Endothelial cell of umbilical vein (primary cell): ENCODE measurements at regions not wholly inside any gene's neighbourhood (a gene's known extent, or its start where the extent isn't known, plus 50 kb on each side); places are given as distances from the start of the nearest gene placed in this dataset.

Source experiments
- BruUV-seq: library from RNA; stranded (reverse); fragments of 400-500 nt; replicated peaks from 2 replicates; lab custom pipeline; 2021; lab: Mats Ljungman, UMichigan
- CTCF ChIA-PET: fragments of 300-600, 350-600 bp; sonication (Branson Sonifier 250); formaldehyde crosslinking; loops from one replicate; lab custom pipeline; 2021; ENCODE audit warnings: antibody characterized with exemption, inconsistent platforms; lab: Charles Lee
- POLR2A ChIA-PET: fragments of 300-600, 350-600 bp; sonication (Branson Sonifier 250); formaldehyde crosslinking; loops from one replicate; lab custom pipeline; 2021; ENCODE audit warnings: antibody characterized with exemption, inconsistent platforms; lab: Charles Lee
- DNase-seq: peaks from one replicate; pipeline ENCODE4 v3.0.0-alpha.2; 2011; ENCODE audit warnings: low read depth, low spot score
- FAIRE-seq: peaks from 2 replicates; lab custom pipeline; 2011; peaks lifted over from hg19 to GRCh38; lab: Jason Lieb, UNC
- H2AFZ ChIP-seq: 2 replicates; pipeline ENCODE4 v1.6.0; 2012; ENCODE audit warnings: low read depth, low read length, control low read depth, inconsistent platforms
- H3K27ac ChIP-seq: 2 replicates; pipeline ENCODE4 v1.5.1; 2011; ENCODE audit warnings: low read depth, mild to moderate bottlenecking, control low read depth, low read length, moderate library complexity; ENCODE audit not compliant: insufficient read depth
- H3K27me3 ChIP-seq, 2 experiments: 2 replicates each; pipeline versions ENCODE4 v1.6.0 to v1.6.1; 2011; ENCODE audit warnings: low read length in 2 of 2, mixed read lengths in 1 of 2; ENCODE audit not compliant: control insufficient read depth in 2 of 2, insufficient read depth in 2 of 2
- H3K36me3 ChIP-seq, 2 experiments: 2 replicates in 1 of 2; 3 replicates in 1 of 2; pipeline ENCODE4 v1.5.1; 2011; ENCODE audit warnings: low read length in 2 of 2, mild to moderate bottlenecking in 1 of 2, moderate library complexity in 1 of 2; ENCODE audit not compliant: control insufficient read depth in 2 of 2, insufficient read depth in 2 of 2; ENCODE audit errors: extremely low read depth in 1 of 2
- H3K4me1 ChIP-seq: 3 replicates; pipeline ENCODE4 v1.5.1; 2011; ENCODE audit warnings: mild to moderate bottlenecking, low read length; ENCODE audit not compliant: control insufficient read depth, insufficient read depth; ENCODE audit errors: extremely low read depth
- H3K4me2 ChIP-seq: 2 replicates; pipeline ENCODE4 v1.6.1; 2011; ENCODE audit warnings: low read length, control low read depth, mixed read lengths; ENCODE audit not compliant: insufficient read depth
- H3K4me3 ChIP-seq, 3 experiments: fragments of 200-600 bp in 1 of 3; sonication (generic), shearing (Covaris generic) in 1 of 3; replicated peaks in 1 of 3; 2 replicates each; pipeline ENCODE4 v1.5.1; 2011 to 2016; ENCODE audit warnings: control low read depth in 3 of 3, low read length in 3 of 3, mild to moderate bottlenecking in 2 of 3, inconsistent platforms in 1 of 3, low read depth in 1 of 3, moderate library complexity in 1 of 3; ENCODE audit not compliant: insufficient read depth in 1 of 3
- H3K79me2 ChIP-seq: 2 replicates; pipeline ENCODE4 v1.6.0; 2012; ENCODE audit warnings: low read length, inconsistent platforms; ENCODE audit not compliant: control insufficient read depth, insufficient read depth
- H3K9ac ChIP-seq: replicated peaks from 2 replicates; pipeline ENCODE3; 2011; ENCODE audit warnings: low read length, control low read depth; ENCODE audit not compliant: insufficient read depth; ENCODE audit errors: extremely low read depth
- H3K9me1 ChIP-seq: replicated peaks from 3 replicates; pipeline ENCODE4 v1.6.0; 2011; ENCODE audit warnings: mild to moderate bottlenecking, low read length; ENCODE audit not compliant: control insufficient read depth, insufficient read depth; ENCODE audit errors: extremely low read depth
- H3K9me3 ChIP-seq: replicated peaks from 2 replicates; pipeline ENCODE4 v1.5.1; 2012; ENCODE audit warnings: low read length, inconsistent platforms; ENCODE audit not compliant: control insufficient read depth, insufficient read depth
- H4K20me1 ChIP-seq: replicated peaks from 2 replicates; pipeline ENCODE3; 2011; ENCODE audit warnings: mild to moderate bottlenecking, low read length; ENCODE audit not compliant: control insufficient read depth, insufficient read depth; ENCODE audit errors: extremely low read depth
- EZH2 ChIP-seq: IDR thresholded peaks from 2 replicates; pipeline ENCODE4 v1.6.1; 2012; ENCODE audit warnings: borderline replicate concordance, low read depth, mild to moderate bottlenecking, moderate library complexity, low read length, inconsistent platforms; ENCODE audit not compliant: severe bottlenecking
- FOS ChIP-seq: IDR thresholded peaks from 2 replicates; pipeline ENCODE4 v1.6.1; 2011; ENCODE audit warnings: mild to moderate bottlenecking, low read length, moderate library complexity, borderline replicate concordance; ENCODE audit not compliant: insufficient read depth
- GATA2 ChIP-seq: IDR thresholded peaks from 2 replicates; pipeline ENCODE4 v1.7.0; 2011; ENCODE audit warnings: low read depth, mild to moderate bottlenecking, moderate library complexity, mixed read lengths, low read length; ENCODE audit not compliant: insufficient read length, insufficient read depth
- JUN ChIP-seq: IDR thresholded peaks from 2 replicates; pipeline ENCODE4 v1.6.1; 2011; ENCODE audit warnings: borderline replicate concordance, low read depth; ENCODE audit not compliant: insufficient read length, insufficient read depth
- MAX ChIP-seq: IDR thresholded peaks from 2 replicates; pipeline ENCODE4 v1.6.1; 2011; ENCODE audit not compliant: insufficient read depth, insufficient read length
- MYC ChIP-seq: IDR thresholded peaks from one replicate; pipeline ENCODE4 v1.6.1; 2011; ENCODE audit warnings: mild to moderate bottlenecking, low read depth, low read length
- POLR2A ChIP-seq: IDR thresholded peaks from 2 replicates; pipeline ENCODE4 v1.6.1; 2012; ENCODE audit warnings: low read depth, mild to moderate bottlenecking, control low read depth, low read length
- POLR2AphosphoS5 ChIP-seq: IDR thresholded peaks from 2 replicates; pipeline ENCODE4 v1.6.1; 2012; ENCODE audit warnings: low read depth, mild to moderate bottlenecking, control low read depth, low read length, moderate library complexity; ENCODE audit not compliant: insufficient read depth
- dilution Hi-C: fragments of 300-500 bp; cut with MboI; formaldehyde crosslinking; loops from one replicate; pipeline ENCODE4 v1.15.0; 2019; ENCODE audit warnings: low sequenced_read_pairs; ENCODE audit not compliant: extremely low pct_ligation_motif_present
- intact Hi-C: fragments of 100-400 bp; cut with micrococcal nuclease; formaldehyde crosslinking; loops from one replicate; pipeline ENCODE4 v1.10.0; 2022
- TF ChIP-seq, protein P1 (sequence below), 2 donors: IDR thresholded peaks; 1 replicate in 1 of 2; 2 replicates in 1 of 2; pipeline ENCODE4 v1.5.1; 2011; ENCODE audit warnings: low read length in 2 of 2, mild to moderate bottlenecking in 2 of 2, moderate library complexity in 2 of 2, control low read depth in 1 of 2, inconsistent platforms in 1 of 2, low read depth in 1 of 2; ENCODE audit not compliant: insufficient read depth in 1 of 2; ENCODE audit errors: extremely low read depth in 1 of 2

DNA sequence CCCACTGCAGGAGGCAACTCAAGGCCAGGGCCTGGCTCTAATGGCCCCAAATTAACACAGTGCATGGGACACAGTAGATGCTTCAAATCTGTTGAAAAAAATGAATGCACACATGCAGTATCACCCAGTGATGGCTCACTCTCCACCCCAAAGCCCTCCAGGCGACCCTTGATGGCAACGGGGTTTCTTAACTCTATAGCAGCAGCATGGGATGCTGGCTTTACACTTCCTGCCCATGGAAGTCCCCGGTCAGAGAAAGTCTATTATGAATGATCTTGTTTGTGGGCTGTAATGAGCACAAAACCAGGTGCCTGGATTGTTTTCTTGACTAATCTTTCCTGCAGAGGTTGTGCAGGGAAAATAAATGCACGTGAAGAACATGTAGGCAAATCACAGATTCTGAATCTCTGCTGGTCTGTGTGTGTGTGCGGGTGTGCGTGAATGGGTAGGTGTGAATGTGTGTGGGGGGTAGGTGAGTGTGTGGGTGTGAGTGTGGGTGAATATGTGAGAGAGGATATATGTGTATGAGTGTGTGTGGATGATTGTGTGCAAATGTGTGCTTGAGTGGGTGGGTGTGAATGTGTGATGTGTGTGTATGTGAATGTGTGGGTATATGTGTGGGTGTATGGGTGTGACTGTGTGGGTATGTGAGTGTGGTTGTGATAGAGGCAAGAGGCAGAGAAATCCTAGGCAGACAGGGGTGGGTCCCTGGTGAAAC is 60.1 kb upstream of the MLN start:
- no peak for FAIRE-seq
- Histone ChIP-seq H4K20me1 (no peaks in the 10 kb centered on the region), H3K27ac (no peak overlapping the region), H3K9me3 (no peaks in the 10 kb centered on the region), H3K9me1 (no peaks in the 10 kb centered on the region), H3K4me2 (no peak overlapping the region), H3K4me1 (peaks cover 12% of the 10 kb centered on the region), H3K36me3 (no peaks in the 10 kb centered on the region), H3K9ac (no peak overlapping the region), H3K79me2 (no peaks in the 10 kb centered on the region), H3K27me3 (peaks cover 3 to 15% of the 10 kb centered on the region in 2 experiments), H3K4me3 (no peak overlapping the region), H2AFZ (no peak overlapping the region)
- intact Hi-C loops = no loop called here
- dilution Hi-C loops = no loop called here
- BruUV-seq = no TSS peak
- TF ChIP-seq JUN (no peak), MAX (no peak), POLR2AphosphoS5 (no peak), GATA2 (no peak), POLR2A (no peak), MYC (no peak), FOS (no peak), EZH2 (no peak)
- TF ChIP-seq, protein P1, sequence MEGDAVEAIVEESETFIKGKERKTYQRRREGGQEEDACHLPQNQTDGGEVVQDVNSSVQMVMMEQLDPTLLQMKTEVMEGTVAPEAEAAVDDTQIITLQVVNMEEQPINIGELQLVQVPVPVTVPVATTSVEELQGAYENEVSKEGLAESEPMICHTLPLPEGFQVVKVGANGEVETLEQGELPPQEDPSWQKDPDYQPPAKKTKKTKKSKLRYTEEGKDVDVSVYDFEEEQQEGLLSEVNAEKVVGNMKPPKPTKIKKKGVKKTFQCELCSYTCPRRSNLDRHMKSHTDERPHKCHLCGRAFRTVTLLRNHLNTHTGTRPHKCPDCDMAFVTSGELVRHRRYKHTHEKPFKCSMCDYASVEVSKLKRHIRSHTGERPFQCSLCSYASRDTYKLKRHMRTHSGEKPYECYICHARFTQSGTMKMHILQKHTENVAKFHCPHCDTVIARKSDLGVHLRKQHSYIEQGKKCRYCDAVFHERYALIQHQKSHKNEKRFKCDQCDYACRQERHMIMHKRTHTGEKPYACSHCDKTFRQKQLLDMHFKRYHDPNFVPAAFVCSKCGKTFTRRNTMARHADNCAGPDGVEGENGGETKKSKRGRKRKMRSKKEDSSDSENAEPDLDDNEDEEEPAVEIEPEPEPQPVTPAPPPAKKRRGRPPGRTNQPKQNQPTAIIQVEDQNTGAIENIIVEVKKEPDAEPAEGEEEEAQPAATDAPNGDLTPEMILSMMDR (IDR thresholded peaks at IDR 0.05; ENCODE audit: extremely low read depth in 1 of 2, insufficient read depth in 1 of 2, low read depth in 1 of 2, low read length in 2 of 2) = no peak
- ChIA-PET CTCF (no interaction called here), POLR2A (no interaction called here)
- DNase-seq = no peak
